Endothelial cell of umbilical vein (primary cell): ENCODE measurements at regions not wholly inside any gene's neighbourhood (a gene's known extent, or its start where the extent isn't known, plus 50 kb on each side); places are given as distances from the start of the nearest gene placed in this dataset.

Source experiments
- EZH2 ChIP-seq: IDR thresholded peaks from 2 replicates; pipeline ENCODE4 v1.6.1; 2012; ENCODE audit warnings: borderline replicate concordance, low read depth, mild to moderate bottlenecking, moderate library complexity, low read length, inconsistent platforms; ENCODE audit not compliant: severe bottlenecking
- FOS ChIP-seq: IDR thresholded peaks from 2 replicates; pipeline ENCODE4 v1.6.1; 2011; ENCODE audit warnings: mild to moderate bottlenecking, low read length, moderate library complexity, borderline replicate concordance; ENCODE audit not compliant: insufficient read depth
- MAX ChIP-seq: IDR thresholded peaks from 2 replicates; pipeline ENCODE4 v1.6.1; 2011; ENCODE audit not compliant: insufficient read depth, insufficient read length
- MYC ChIP-seq: IDR thresholded peaks from one replicate; pipeline ENCODE4 v1.6.1; 2011; ENCODE audit warnings: mild to moderate bottlenecking, low read depth, low read length
- POLR2A ChIP-seq: IDR thresholded peaks from 2 replicates; pipeline ENCODE4 v1.6.1; 2012; ENCODE audit warnings: low read depth, mild to moderate bottlenecking, control low read depth, low read length
- POLR2AphosphoS5 ChIP-seq: IDR thresholded peaks from 2 replicates; pipeline ENCODE4 v1.6.1; 2012; ENCODE audit warnings: low read depth, mild to moderate bottlenecking, control low read depth, low read length, moderate library complexity; ENCODE audit not compliant: insufficient read depth
- TF ChIP-seq, protein P1 (sequence below), 2 donors: IDR thresholded peaks; 1 replicate in 1 of 2; 2 replicates in 1 of 2; pipeline ENCODE4 v1.5.1; 2011; ENCODE audit warnings: low read length in 2 of 2, mild to moderate bottlenecking in 2 of 2, moderate library complexity in 2 of 2, control low read depth in 1 of 2, inconsistent platforms in 1 of 2, low read depth in 1 of 2; ENCODE audit not compliant: insufficient read depth in 1 of 2; ENCODE audit errors: extremely low read depth in 1 of 2

DNA sequence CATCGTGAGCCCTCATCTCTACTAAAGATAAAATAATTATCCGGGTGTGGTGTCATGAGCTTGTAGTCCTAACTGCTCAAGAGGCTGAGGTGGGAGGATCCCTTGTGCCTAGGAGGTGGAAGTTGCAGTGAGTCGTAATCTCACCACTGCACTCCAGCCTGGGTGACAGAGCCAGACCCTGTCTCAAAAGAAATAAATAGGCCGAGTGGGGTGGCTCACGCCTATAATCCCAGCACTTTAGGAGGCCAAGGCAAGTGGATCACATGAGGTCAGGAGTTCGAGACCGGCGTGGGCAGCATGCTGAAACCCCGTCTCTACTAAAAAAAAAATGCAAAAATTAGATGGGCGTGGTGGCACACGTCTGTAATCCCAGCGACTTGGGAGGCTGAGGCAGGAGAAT lies 70.9 kb downstream of the RESF1 start:
- TF ChIP-seq EZH2 (no peak), POLR2A (no peak), POLR2AphosphoS5 (no peak), FOS (no peak), MAX (no peak), MYC (no peak)
- TF ChIP-seq, protein P1, sequence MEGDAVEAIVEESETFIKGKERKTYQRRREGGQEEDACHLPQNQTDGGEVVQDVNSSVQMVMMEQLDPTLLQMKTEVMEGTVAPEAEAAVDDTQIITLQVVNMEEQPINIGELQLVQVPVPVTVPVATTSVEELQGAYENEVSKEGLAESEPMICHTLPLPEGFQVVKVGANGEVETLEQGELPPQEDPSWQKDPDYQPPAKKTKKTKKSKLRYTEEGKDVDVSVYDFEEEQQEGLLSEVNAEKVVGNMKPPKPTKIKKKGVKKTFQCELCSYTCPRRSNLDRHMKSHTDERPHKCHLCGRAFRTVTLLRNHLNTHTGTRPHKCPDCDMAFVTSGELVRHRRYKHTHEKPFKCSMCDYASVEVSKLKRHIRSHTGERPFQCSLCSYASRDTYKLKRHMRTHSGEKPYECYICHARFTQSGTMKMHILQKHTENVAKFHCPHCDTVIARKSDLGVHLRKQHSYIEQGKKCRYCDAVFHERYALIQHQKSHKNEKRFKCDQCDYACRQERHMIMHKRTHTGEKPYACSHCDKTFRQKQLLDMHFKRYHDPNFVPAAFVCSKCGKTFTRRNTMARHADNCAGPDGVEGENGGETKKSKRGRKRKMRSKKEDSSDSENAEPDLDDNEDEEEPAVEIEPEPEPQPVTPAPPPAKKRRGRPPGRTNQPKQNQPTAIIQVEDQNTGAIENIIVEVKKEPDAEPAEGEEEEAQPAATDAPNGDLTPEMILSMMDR (IDR thresholded peaks at IDR 0.05; ENCODE audit: extremely low read depth in 1 of 2, insufficient read depth in 1 of 2, low read depth in 1 of 2, low read length in 2 of 2): no peak
